Esophagus squamous epithelium (tissue), 5 donors: ENCODE measurements at regions not wholly inside any gene's neighbourhood (a gene's known extent, or its start where the extent isn't known, plus 50 kb on each side); places are given as distances from the start of the nearest gene placed in this dataset.
"Not testable (repeated sequence)": the region's sequence is repeated elsewhere in the genome, so short reads cannot be mapped to it uniquely, and the experiment has no call there.

ENCODE experiments used
- DNase-seq: peaks from one replicate; lab custom pipeline; 2025; lab: John Stamatoyannopoulos, UW
- H3K27ac ChIP-seq, 4 donors: fragments of 200-600 bp; sonication (generic); one replicate each; pipeline ENCODE4 v1.5.1; 2016 to 2019; ENCODE audit warnings: mild to moderate bottlenecking in 1 of 4
- H3K27me3 ChIP-seq, 4 donors: fragments of 200-600 bp; sonication (generic); 1 replicate in 3 of 4; 2 replicates in 1 of 4; pipeline versions ENCODE4 v1.5.1 to v1.6.0; 2017 to 2021; ENCODE audit warnings: antibody characterized with exemption in 1 of 4
- H3K36me3 ChIP-seq, 3 donors: fragments of 200-600 bp; sonication (generic); one replicate each; pipeline ENCODE4 v1.5.1; 2016 to 2019
- H3K4me1 ChIP-seq, 3 donors: fragments of 200-600 bp; sonication (generic); one replicate each; pipeline ENCODE4 v1.5.1; 2017 to 2019
- H3K4me3 ChIP-seq, 4 donors: fragments of 200-600 bp; sonication (generic); 1 replicate in 3 of 4; 2 replicates in 1 of 4; pipeline ENCODE4 v1.5.1; 2016 to 2019; ENCODE audit warnings: mild to moderate bottlenecking in 2 of 4, moderate library complexity in 1 of 4
- H3K9me3 ChIP-seq, 3 donors: fragments of 200-600 bp; sonication (generic); one replicate each; pipeline ENCODE4 v1.5.1; 2016 to 2019
- POLR2A ChIP-seq, 4 donors: fragments of 450-650 bp; IDR thresholded peaks; one replicate each; pipeline ENCODE4 v1.6.1; 2017; ENCODE audit warnings: antibody characterized with exemption in 4 of 4, mild to moderate bottlenecking in 4 of 4, moderate library complexity in 3 of 4
- WGBS, 2 donors: methylation state at CpG; one replicate each; pipeline ENCODE4 v1.1.5; 2018; 5-methylcytosine and 5-hydroxymethylcytosine counted together
- intact Hi-C: fragments of 100-400 bp; cut with DNase I; formaldehyde crosslinking; loops from one replicate; pipeline ENCODE4 v1.15.0; 2022
- TF ChIP-seq, protein P1 (sequence below), 6 experiments: fragments of 450-650 bp in 4 of 6; fragments of 200-600 bp in 2 of 6; sonication (generic) in 2 of 6; IDR thresholded peaks; one replicate each; pipeline ENCODE4 v1.5.1; 2016 to 2019; ENCODE audit warnings: antibody characterized with exemption in 6 of 6, mild to moderate bottlenecking in 4 of 6, moderate library complexity in 4 of 6
- donor health status: DM: yes; HTN: yes; CAD: no.

DNA sequence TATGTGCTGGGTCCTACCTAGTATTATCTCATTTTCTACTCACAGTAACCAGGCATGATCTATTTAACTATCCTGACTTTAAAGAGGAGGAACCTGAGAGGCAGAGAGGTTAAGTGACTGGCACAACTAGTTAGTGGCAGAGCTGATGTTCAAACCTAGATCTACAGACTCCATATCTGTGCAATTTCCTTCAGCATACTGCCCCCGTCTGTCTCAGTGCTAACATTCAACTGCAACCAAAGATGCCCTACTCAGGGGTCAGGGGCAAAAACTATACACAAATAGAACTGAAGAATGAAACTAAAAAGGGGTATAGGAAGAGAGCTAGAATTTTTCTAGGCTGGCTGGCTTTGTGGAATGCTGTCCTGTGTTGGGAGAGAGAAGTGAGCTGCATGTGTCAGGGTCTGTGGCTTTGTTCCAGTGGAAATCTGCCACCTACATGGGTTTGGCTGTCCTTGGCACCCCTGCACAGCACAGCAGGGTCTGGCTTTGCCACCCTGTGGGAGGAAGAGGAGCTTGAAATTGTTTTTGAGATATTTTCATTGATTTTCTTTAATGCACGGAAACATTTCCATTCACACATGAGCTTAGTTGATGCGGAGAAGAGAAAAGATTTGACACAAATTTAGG lies 368.5 kb downstream of the RPS6KC1 start:
- WGBS, 2 donors = 79 to 83% methylated on average over 3 of the region's 3 CpGs
- Histone ChIP-seq H3K36me3 (no peaks in the 10 kb centered on the region), H3K27me3 (no peaks in the 10 kb centered on the region), H3K4me1 (no peaks in the 10 kb centered on the region), H3K4me3 (no peak overlapping the region), H3K9me3 (no peaks in the 10 kb centered on the region), H3K27ac (no peak overlapping the region)
- intact Hi-C loops = no loop called here
- DNase-seq = no peak
- TF ChIP-seq POLR2A (IDR thresholded peaks at IDR 0.05) = no peak
- TF ChIP-seq, protein P1, sequence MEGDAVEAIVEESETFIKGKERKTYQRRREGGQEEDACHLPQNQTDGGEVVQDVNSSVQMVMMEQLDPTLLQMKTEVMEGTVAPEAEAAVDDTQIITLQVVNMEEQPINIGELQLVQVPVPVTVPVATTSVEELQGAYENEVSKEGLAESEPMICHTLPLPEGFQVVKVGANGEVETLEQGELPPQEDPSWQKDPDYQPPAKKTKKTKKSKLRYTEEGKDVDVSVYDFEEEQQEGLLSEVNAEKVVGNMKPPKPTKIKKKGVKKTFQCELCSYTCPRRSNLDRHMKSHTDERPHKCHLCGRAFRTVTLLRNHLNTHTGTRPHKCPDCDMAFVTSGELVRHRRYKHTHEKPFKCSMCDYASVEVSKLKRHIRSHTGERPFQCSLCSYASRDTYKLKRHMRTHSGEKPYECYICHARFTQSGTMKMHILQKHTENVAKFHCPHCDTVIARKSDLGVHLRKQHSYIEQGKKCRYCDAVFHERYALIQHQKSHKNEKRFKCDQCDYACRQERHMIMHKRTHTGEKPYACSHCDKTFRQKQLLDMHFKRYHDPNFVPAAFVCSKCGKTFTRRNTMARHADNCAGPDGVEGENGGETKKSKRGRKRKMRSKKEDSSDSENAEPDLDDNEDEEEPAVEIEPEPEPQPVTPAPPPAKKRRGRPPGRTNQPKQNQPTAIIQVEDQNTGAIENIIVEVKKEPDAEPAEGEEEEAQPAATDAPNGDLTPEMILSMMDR (IDR thresholded peaks at IDR 0.05) = no peak

DNA sequence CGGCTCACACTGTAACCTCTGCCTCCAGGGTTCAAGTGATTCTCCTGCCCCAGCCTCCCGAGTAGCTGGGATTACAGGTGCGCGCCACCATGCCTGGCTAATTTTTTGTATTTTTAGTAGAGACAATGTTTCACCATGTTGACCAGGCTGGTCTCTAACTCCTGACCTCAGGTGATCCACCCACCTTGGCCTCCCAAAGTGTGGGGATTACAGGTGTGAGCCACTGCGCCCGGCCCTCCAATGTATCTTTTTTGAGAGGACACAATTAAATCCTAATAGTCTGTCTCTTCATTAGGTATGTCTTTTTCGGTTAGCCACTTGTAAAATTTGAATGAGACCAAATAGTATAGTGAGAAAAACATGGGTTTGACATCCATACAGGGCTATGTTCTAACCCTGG lies 370.1 kb downstream of the RPS6KC1 start:
- intact Hi-C loops, H3K36me3 ChIP-seq, H3K27ac ChIP-seq: not testable (repeated sequence)

DNA sequence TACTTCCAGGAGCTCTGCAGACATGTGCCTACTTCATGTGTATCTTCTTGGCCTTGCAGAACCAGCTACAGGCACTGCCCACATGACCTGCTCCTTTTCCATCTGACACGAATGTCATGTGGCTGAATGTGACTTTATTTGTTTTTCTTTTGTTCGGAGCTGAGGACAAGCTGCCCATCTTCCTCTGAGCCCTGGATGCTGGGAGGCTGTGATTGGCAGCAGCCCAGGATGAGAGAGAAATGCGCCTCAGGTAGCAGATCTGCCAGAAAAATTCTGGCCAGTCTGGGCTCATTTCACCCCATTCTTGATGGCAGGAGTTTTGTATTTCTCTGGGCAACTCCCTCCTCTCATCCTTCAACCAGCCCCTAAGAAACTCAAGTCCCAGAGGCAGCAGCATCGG lies 372.0 kb downstream of the RPS6KC1 start:
- DNase-seq = no peak
- WGBS, 2 donors = 24 to 30% methylated on average over 3 to 4 of the region's 4 CpGs
- intact Hi-C loops = no loop called here
- Histone ChIP-seq H3K27ac (no peak overlapping the region), H3K36me3 (no peaks in the 10 kb centered on the region), H3K9me3 (no peaks in the 10 kb centered on the region), H3K27me3 (no peaks in the 10 kb centered on the region), H3K4me1 (no peaks in the 10 kb centered on the region), H3K4me3 (no peak overlapping the region)
- TF ChIP-seq, protein P1 (IDR thresholded peaks at IDR 0.05) = no peak
- TF ChIP-seq POLR2A (IDR thresholded peaks at IDR 0.05) = no peak

More for the DNA sequence above, 370.1 kb downstream of the RPS6KC1 start:
- WGBS, 2 donors = 84 to 93% methylated on average over 7 of the region's 7 CpGs
- not testable (repeated sequence) for H3K9me3 ChIP-seq, DNase-seq, H3K4me1 ChIP-seq, H3K4me3 ChIP-seq, H3K27me3 ChIP-seq

DNA sequence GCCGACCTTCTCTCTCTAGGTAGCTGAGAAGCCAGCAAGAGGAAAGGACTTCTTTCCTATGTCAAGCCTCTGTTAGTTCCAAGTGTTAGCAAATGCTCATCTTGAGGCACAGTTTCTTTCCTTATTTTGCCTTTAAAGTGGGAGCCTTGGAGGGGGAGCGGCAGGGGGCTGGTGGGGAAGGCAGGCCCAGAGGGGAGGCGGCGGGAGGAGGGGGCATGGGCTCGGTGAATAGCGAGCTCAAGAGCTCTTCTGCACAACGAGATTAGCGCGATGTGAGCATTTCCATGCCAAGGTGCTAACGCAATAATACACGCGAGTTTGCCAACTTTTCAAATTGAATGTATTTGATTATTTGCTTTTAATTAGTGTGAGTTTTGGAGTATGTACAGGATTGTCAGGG lies 372.6 kb downstream of the RPS6KC1 start:
- intact Hi-C loops = no loop called here
- Histone ChIP-seq H3K27me3 (no peaks in the 10 kb centered on the region), H3K36me3 (no peaks in the 10 kb centered on the region), H3K4me3 (no peak overlapping the region), H3K27ac (no peak overlapping the region), H3K4me1 (no peaks in the 10 kb centered on the region), H3K9me3 (no peaks in the 10 kb centered on the region)
- 53 to 57% methylated on average over 10 of the region's 12 CpGs for WGBS, 2 donors
- TF ChIP-seq, protein P1 (IDR thresholded peaks at IDR 0.05) = no peak
- TF ChIP-seq POLR2A (IDR thresholded peaks at IDR 0.05) = no peak
- DNase-seq = no peak

DNA sequence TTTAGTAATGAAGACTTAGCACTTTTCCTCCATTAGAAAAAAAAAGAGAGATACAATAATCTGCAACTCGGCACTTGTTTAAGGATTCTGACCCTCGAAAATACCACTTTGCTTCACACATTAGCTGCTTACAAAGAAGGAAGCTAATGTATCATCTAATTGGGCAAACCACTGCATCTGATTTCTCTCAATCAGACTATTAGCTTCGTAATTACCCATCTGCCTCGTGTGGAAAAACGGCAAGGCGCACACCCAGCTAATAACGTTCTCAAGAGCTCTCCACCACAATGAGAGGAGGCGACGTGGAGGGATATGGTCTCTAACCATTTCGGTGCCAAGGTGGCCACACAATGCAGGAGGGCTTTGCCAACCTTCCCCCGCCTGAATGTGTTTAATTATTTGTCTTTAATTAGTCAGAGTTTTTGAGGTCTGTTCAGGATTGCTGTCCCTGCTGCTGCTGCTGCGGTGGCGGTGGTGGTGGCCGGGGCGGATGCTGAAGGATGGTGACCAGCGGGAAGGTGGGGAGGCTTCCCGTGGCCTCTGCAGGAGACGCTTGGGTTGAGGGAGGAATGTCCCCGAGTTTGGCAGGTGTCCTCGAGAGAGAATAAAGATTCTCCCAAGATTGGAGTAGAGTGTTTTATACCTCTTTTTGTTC lies 374.5 kb downstream of the RPS6KC1 start:
- no peak for DNase-seq
- no peaks in the 10 kb centered on the region for H3K27me3 ChIP-seq
- H3K36me3 ChIP-seq = no peaks in the 10 kb centered on the region
- no peaks in the 10 kb centered on the region for H3K9me3 ChIP-seq
- WGBS, 2 donors = 82 to 85% methylated on average over 15 to 19 of the region's 20 CpGs
- H3K4me1 ChIP-seq = no peaks in the 10 kb centered on the region
- H3K4me3 ChIP-seq = no peak overlapping the region
- intact Hi-C loops = no loop called here
- H3K27ac ChIP-seq = no peak overlapping the region
- TF ChIP-seq, protein P1 (IDR thresholded peaks at IDR 0.05) = no peak
- TF ChIP-seq POLR2A (IDR thresholded peaks at IDR 0.05) = no peak
